GM12892 (cell line): ENCODE measurements at regions not wholly inside any gene's neighbourhood (a gene's known extent, or its start where the extent isn't known, plus 50 kb on each side); places are given as distances from the start of the nearest gene placed in this dataset.

Experiments used
- POLR2A ChIP-seq: IDR thresholded peaks from 2 replicates; pipeline ENCODE4 v1.6.1; 2011; ENCODE audit warnings: low read depth, low read length, control low read depth
- POLR2AphosphoS5 ChIP-seq: IDR thresholded peaks from 2 replicates; pipeline ENCODE4 v1.6.1; 2011; ENCODE audit warnings: low read depth, low read length, control low read depth
- TAF1 ChIP-seq: IDR thresholded peaks from 2 replicates; pipeline ENCODE4 v1.6.1; 2011; ENCODE audit warnings: low read depth, mild to moderate bottlenecking, control low read depth, low read length, borderline replicate concordance

DNA sequence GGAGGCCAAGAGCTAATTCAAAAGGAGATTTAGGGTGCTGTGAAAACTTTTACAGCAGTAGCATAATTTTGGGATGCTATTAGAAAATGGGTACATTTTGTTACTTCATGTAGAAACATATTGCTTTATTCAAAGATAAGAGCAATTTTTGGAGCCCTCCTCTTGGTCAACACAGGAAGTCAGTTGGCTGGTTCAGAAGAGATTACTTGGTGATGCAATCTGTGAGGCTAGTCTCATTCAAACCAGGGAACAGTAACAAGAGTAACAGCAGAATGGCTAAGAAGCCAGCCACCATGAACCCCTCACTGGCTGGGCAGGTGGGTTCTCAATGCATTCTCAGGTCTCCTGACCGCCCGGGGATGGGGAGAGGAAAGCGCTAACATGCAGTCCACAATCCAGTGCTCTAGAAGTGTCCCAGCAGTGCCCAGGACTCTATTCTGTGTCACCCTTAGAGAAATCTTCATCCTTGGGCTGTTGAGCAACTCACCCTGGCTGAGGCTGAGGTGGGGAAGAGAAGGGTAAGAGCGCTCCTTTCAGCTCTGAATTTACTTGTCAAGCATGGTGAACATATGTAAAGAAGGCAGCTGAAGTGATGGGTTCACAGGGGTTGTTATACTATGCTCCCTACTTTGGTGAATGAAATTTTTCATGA lies 262.2 kb upstream of the UBASH3B start:
- TF ChIP-seq POLR2A (no peak), POLR2AphosphoS5 (no peak), TAF1 (no peak)
